HEK293T (cell line): ENCODE measurements at regions not wholly inside any gene's neighbourhood (a gene's known extent, or its start where the extent isn't known, plus 50 kb on each side); places are given as distances from the start of the nearest gene placed in this dataset.

Experiments used
- ARNT ChIP-seq: fragments of 450-650 bp; IDR thresholded peaks from 2 replicates; pipeline ENCODE4 v1.6.1; 2017; ENCODE audit warnings: mild to moderate bottlenecking
- CTBP1 ChIP-seq: fragments of 450-650 bp; IDR thresholded peaks from 2 replicates; pipeline ENCODE4 v1.6.1; 2016; ENCODE audit warnings: borderline replicate concordance
- ELF4 ChIP-seq: fragments of 450-650 bp; IDR thresholded peaks from 2 replicates; pipeline ENCODE4 v1.6.1; 2017; ENCODE audit warnings: antibody characterized with exemption
- NFRKB ChIP-seq: fragments of 450-650 bp; IDR thresholded peaks from 2 replicates; pipeline ENCODE4 v1.6.1; 2016; ENCODE audit warnings: mild to moderate bottlenecking, moderate library complexity
- SP1 ChIP-seq: fragments of 450-650 bp; IDR thresholded peaks from 2 replicates; pipeline ENCODE4 v1.6.1; 2017
- SUZ12 ChIP-seq: fragments of 450-650 bp; IDR thresholded peaks from 2 replicates; pipeline ENCODE4 v1.6.1; 2016; ENCODE audit warnings: mild to moderate bottlenecking

GRCh38 chr14:86777963-86778602 lies 1214.9 kb downstream of the GALC start:
- no peak for TF ChIP-seq ELF4
- no peak for TF ChIP-seq ARNT
- no peak for TF ChIP-seq CTBP1
- TF ChIP-seq SP1, result no peak
- no peak for TF ChIP-seq SUZ12
- TF ChIP-seq NFRKB, result no peak
